Mammary epithelial cell (primary cell): ENCODE measurements at regions not wholly inside any gene's neighbourhood (a gene's known extent, or its start where the extent isn't known, plus 50 kb on each side); places are given as distances from the start of the nearest gene placed in this dataset.
"Not testable (repeated sequence)": the region's sequence is repeated elsewhere in the genome, so short reads cannot be mapped to it uniquely, and the experiment has no call there.

ENCODE experiments used
- EZH2 ChIP-seq: IDR thresholded peaks from 2 replicates; pipeline ENCODE4 v1.6.1; 2012; ENCODE audit warnings: low read length, inconsistent platforms, borderline replicate concordance
- TF ChIP-seq, protein P1 (sequence below), 2 donors: IDR thresholded peaks in 1 of 2; conservative IDR thresholded peaks in 1 of 2; 2 replicates each; pipeline ENCODE4 v1.5.1; 2011 to 2012; ENCODE audit warnings: inconsistent platforms in 2 of 2, low read length in 2 of 2, mild to moderate bottlenecking in 2 of 2, control low read depth in 1 of 2, low read depth in 1 of 2; ENCODE audit not compliant: insufficient read depth in 1 of 2; ENCODE audit errors: extremely low read depth in 1 of 2

DNA sequence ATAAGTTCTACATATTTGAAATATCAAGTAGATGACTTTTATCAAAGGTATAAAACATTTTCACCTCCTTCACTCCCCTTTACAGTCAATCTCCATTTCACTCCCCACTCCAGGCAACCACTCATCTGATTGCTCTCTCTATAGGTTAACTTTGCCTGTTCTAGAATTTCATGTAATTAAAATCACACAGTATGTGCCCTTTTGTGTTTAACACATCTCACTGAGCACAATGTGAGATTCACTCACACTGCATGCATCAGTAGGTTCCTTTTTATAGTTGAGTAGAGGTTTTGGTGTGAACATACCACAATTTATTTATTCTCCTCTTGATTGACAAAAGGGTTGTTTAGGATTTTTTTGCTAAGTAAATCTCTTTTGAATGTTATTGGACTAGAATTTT, 130.7 kb downstream of the SEPTIN7 start:
- TF ChIP-seq, protein P1, sequence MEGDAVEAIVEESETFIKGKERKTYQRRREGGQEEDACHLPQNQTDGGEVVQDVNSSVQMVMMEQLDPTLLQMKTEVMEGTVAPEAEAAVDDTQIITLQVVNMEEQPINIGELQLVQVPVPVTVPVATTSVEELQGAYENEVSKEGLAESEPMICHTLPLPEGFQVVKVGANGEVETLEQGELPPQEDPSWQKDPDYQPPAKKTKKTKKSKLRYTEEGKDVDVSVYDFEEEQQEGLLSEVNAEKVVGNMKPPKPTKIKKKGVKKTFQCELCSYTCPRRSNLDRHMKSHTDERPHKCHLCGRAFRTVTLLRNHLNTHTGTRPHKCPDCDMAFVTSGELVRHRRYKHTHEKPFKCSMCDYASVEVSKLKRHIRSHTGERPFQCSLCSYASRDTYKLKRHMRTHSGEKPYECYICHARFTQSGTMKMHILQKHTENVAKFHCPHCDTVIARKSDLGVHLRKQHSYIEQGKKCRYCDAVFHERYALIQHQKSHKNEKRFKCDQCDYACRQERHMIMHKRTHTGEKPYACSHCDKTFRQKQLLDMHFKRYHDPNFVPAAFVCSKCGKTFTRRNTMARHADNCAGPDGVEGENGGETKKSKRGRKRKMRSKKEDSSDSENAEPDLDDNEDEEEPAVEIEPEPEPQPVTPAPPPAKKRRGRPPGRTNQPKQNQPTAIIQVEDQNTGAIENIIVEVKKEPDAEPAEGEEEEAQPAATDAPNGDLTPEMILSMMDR (conservative IDR thresholded peaks at IDR 0.05 in 1 of 2, IDR thresholded peaks at IDR 0.05 in 1 of 2; ENCODE audit: extremely low read depth in 1 of 2, insufficient read depth in 1 of 2, low read depth in 1 of 2, low read length in 2 of 2) = not testable (repeated sequence)
- TF ChIP-seq EZH2 = not testable (repeated sequence)
